Large intestine (tissue), 3 donors: ENCODE measurements at regions not wholly inside any gene's neighbourhood (a gene's known extent, or its start where the extent isn't known, plus 50 kb on each side); places are given as distances from the start of the nearest gene placed in this dataset.
A peak's percentile ranks its signal among the peaks of the same experiment; 100 is the strongest.

Source experiments
- DNase-seq, 2 donors: peaks; one replicate each; pipeline versions ENCODE4 v3.0.0 to v3.0.0-alpha.2; 2013
- H3K27ac ChIP-seq: one replicate; pipeline ENCODE4 v1.5.1; 2013; ENCODE audit warnings: low read length
- H3K27me3 ChIP-seq: 2 replicates; pipeline ENCODE4 v1.6.1; 2013; ENCODE audit warnings: low read length; ENCODE audit not compliant: control insufficient read depth, insufficient read depth
- H3K36me3 ChIP-seq: 2 replicates; pipeline ENCODE4 v1.6.1; 2013; ENCODE audit warnings: low read length; ENCODE audit not compliant: control insufficient read depth, insufficient read depth
- H3K4me1 ChIP-seq: one replicate; pipeline ENCODE4 v1.6.1; 2013; ENCODE audit warnings: low read length; ENCODE audit not compliant: control insufficient read depth, insufficient read depth
- H3K4me3 ChIP-seq: one replicate; pipeline ENCODE4 v1.5.1; 2013; ENCODE audit warnings: low read length
- H3K9me3 ChIP-seq: one replicate; pipeline ENCODE4 v1.6.1; 2013; ENCODE audit warnings: mild to moderate bottlenecking, low read depth, low read length, moderate library complexity; ENCODE audit not compliant: control insufficient read depth
- WGBS: methylation state at CpG from one replicate; pipeline ENCODE4 v1.1.5; 2013; ENCODE audit warnings: low lambda C conversion rate; ENCODE audit not compliant: insufficient coverage; 5-methylcytosine and 5-hydroxymethylcytosine counted together

DNA sequence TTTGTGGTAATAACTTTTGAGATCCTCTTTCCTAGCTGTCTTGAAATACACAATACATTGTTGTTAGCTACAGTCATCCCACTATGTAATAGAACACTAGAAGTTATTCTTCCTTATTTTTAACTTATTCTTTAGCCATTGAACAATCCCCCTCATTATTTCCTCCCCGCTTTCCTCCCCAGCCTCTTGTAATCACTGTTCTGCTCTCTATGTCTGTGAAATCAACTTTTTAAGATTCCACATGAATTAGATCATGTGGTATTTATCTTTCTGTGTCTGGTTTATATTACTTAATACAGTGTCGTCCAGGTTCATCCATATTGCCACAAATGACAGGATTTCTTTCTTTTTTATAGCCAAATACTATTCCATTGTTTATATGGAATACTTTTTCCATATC, 72.9 kb downstream of the SLC10A2 start:
- 60% methylated on average over 2 of the region's 2 CpGs for WGBS
- H3K9me3 ChIP-seq = peaks cover 5% of the 10 kb centered on the region
- no peak overlapping the region for H3K4me3 ChIP-seq
- H3K27me3 ChIP-seq = no peaks in the 10 kb centered on the region
- DNase-seq = no peak
- no peaks in the 10 kb centered on the region for H3K4me1 ChIP-seq
- no peak overlapping the region for H3K27ac ChIP-seq
- H3K36me3 ChIP-seq = no peaks in the 10 kb centered on the region

- peaks cover 7% of the 10 kb centered on the region for H3K9me3 ChIP-seq
- H3K4me3 ChIP-seq = no peak overlapping the region
- no peak for DNase-seq
- no peaks in the 10 kb centered on the region for H3K27me3 ChIP-seq
- no peak overlapping the region for H3K27ac ChIP-seq
- peaks cover 6% of the 10 kb centered on the region for H3K4me1 ChIP-seq
- H3K36me3 ChIP-seq = no peaks in the 10 kb centered on the region
- WGBS = 93% methylated on average over 3 of the region's 5 CpGs
Observed at GRCh38 chr13:102984210-102984609, 82.0 kb downstream of the SLC10A2 start.

DNA sequence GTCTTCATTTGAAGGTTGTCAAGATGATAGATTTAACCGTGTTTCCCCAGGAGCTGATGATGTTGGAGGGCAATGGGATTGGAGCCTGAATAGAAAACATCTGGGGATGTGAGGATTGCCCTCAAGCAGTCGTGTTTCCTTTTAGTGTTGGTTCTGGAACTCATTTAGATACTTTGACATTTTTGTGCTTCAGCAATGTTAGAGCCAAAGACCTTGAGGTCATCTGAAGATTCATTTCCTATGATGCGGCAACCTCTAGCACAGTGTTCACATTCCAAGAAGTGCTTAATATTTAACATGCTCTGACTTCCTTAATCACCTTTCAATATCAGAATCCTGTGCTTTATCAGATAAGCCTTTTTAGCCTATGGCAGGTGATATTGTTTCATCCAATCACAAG, 82.7 kb downstream of the SLC10A2 start:
- WGBS = no CpG with 5 or more reads among the region's 3 CpGs
- H3K4me1 ChIP-seq = peaks cover 6% of the 10 kb centered on the region
- H3K36me3 ChIP-seq = no peaks in the 10 kb centered on the region
- peak overlapping the region; percentile 22 for H3K27ac ChIP-seq
- H3K4me3 ChIP-seq = no peak overlapping the region
- peaks cover 7% of the 10 kb centered on the region for H3K9me3 ChIP-seq
- H3K27me3 ChIP-seq = no peaks in the 10 kb centered on the region
- peak; percentile 22 to 24 for DNase-seq

GRCh38 chr13:102980331-102980982, 85.8 kb downstream of the SLC10A2 start:
- Histone ChIP-seq H3K27ac (no peak overlapping the region), H3K4me1 (peaks cover 6% of the 10 kb centered on the region), H3K9me3 (no peaks in the 10 kb centered on the region), H3K4me3 (no peak overlapping the region), H3K27me3 (no peaks in the 10 kb centered on the region), H3K36me3 (no peaks in the 10 kb centered on the region)
- WGBS = 100% methylated on average over 1 of the region's 7 CpGs
- DNase-seq = no peak

DNA sequence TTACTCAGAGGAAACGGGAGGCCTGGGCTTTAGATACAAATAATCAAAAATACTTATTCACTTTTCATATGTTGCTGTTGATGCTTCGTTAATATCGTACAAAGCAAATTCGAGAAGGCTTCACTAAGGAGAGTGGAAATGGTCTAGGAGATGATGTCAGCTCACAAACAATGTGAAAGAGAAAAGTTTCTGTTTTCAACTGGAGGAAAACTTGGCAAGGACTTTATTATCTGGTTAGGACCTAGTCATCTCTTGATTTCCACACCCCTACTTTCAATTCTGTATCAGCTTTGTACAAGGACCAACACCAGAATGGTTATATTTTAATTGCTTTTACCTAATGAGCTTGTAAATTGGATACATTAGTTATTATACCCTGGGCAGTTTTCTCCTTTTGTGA, 88.0 kb downstream of the SLC10A2 start:
- Histone ChIP-seq H3K9me3 (no peaks in the 10 kb centered on the region), H3K36me3 (no peaks in the 10 kb centered on the region), H3K27me3 (no peaks in the 10 kb centered on the region), H3K27ac (no peak overlapping the region), H3K4me3 (no peak overlapping the region), H3K4me1 (peaks cover 7% of the 10 kb centered on the region)
- DNase-seq = no peak
- WGBS = 100% methylated on average over 1 of the region's 4 CpGs

DNA sequence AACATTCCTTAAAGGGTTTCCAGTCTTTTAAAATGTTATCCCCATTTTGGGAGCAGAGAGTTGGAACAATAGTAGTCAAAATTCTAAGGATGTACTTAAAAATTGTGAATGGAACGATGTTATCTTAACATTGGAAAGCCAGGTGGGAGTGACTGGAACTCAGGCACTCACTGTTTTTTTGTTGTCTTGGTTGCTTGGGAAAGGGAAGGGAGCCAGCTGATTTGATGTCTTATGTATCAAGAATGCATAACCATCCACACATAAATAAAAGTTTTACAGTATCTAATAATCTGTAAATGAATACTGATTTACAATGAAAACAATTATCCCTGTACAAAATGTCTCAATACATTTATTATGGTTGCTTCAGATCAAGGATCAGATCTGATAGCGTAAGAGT, 88.7 kb downstream of the SLC10A2 start:
- H3K36me3 ChIP-seq = no peaks in the 10 kb centered on the region
- H3K9me3 ChIP-seq = no peaks in the 10 kb centered on the region
- 100% methylated on average over 2 of the region's 2 CpGs for WGBS
- no peak overlapping the region for H3K4me3 ChIP-seq
- peaks cover 3% of the 10 kb centered on the region for H3K4me1 ChIP-seq
- no peak for DNase-seq
- H3K27me3 ChIP-seq = no peaks in the 10 kb centered on the region
- no peak overlapping the region for H3K27ac ChIP-seq

DNA sequence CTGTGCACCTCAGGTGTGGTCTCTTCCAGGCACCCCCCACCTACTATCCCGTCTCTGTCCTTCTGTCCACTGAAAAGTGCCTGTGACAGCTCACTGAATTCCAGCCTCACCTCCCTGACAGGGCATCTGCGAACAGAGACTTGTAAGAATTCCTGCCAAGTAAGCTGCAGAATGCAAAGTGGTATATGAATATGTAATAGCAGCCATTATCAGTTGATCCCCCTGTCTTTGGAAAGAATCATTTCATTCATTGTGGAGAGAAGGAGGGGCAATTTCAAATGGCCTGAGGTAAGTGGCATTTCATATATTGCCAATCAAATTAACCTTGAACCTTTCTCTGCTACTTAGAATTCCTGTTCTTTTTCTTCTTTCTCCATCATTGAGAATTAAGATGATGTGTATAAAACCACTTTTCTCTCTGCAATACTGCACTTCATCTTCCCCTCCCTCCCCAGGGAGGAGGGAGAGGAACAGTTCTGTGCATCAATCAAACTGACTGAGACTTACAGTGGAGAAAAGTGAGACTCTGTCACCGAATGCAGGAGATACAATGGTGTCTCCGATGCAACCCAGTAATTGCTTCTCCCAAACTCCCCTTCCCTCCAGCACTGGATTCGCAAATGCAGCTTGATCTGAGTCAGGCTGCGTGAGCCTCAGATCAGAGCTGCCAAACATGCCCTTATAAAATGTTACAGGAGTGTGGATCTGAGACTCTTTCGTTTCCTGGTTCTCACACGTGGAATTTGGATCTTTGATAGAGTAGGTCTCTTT, 91.7 kb downstream of the SLC10A2 start:
- Histone ChIP-seq H3K27me3 (no peaks in the 10 kb centered on the region), H3K9me3 (no peaks in the 10 kb centered on the region), H3K4me1 (peaks cover 5% of the 10 kb centered on the region), H3K4me3 (no peak overlapping the region), H3K36me3 (no peaks in the 10 kb centered on the region), H3K27ac (no peak overlapping the region)
- WGBS = no CpG with 5 or more reads among the region's 8 CpGs
- no peak for DNase-seq

- Histone ChIP-seq H3K27ac (no peak overlapping the region), H3K27me3 (no peaks in the 10 kb centered on the region), H3K36me3 (no peaks in the 10 kb centered on the region), H3K9me3 (no peaks in the 10 kb centered on the region), H3K4me3 (no peak overlapping the region), H3K4me1 (peaks cover 11% of the 10 kb centered on the region)
- 100% methylated on average over 1 of the region's 2 CpGs for WGBS
- DNase-seq = no peak
Observed at GRCh38 chr13:102972191-102972590, 94.0 kb downstream of the SLC10A2 start.

- peaks cover 11% of the 10 kb centered on the region for H3K4me1 ChIP-seq
- H3K4me3 ChIP-seq = no peak overlapping the region
- peak overlapping the region; percentile 44 for H3K27ac ChIP-seq
- peak; percentile 37 to 75 for DNase-seq
- no peaks in the 10 kb centered on the region for H3K36me3 ChIP-seq
- 100% methylated on average over 1 of the region's 2 CpGs for WGBS
- H3K9me3 ChIP-seq = no peaks in the 10 kb centered on the region
- H3K27me3 ChIP-seq = no peaks in the 10 kb centered on the region
Observed at GRCh38 chr13:102970542-102970941, 95.7 kb downstream of the SLC10A2 start.

- Histone ChIP-seq H3K36me3 (no peaks in the 10 kb centered on the region), H3K4me1 (peaks cover 11% of the 10 kb centered on the region), H3K27ac (peak overlapping the region; percentile 48), H3K27me3 (no peaks in the 10 kb centered on the region), H3K9me3 (no peaks in the 10 kb centered on the region), H3K4me3 (no peak overlapping the region)
- 0% methylated on average over 1 of the region's 11 CpGs for WGBS
- peak; percentile 71 to 83 for DNase-seq
Observed at GRCh38 chr13:102968572-102969228, 97.5 kb downstream of the SLC10A2 start.
